ENCODE measurements at regions not wholly inside any gene's neighbourhood (a gene's known extent, or its start where the extent isn't known, plus 50 kb on each side); places are given as distances from the start of the nearest gene placed in this dataset.

GRCh38 chr9:87054999-87055686, 107.8 kb upstream of the GAS1 start:
- H3K9me3 Mint-ChIP-seq: no peaks in the 10 kb centered on the region
- no peak overlapping the region for H3K4me3 ChIP-seq (ENCODE audit: low read length)
- no peaks in the 10 kb centered on the region for H3K27me3 ChIP-seq (ENCODE audit: control insufficient read depth, insufficient read depth, low read length)
- no peak overlapping the region for H3K27ac Mint-ChIP-seq
- H3K27me3 Mint-ChIP-seq (ENCODE audit: low read depth in 2 of 2): peaks cover 24 to 36% of the 10 kb centered on the region in 2 donors
- no peak for DNase-seq
- 79% methylated on average over 1 of the region's 2 CpGs for WGBS (ENCODE audit: insufficient coverage)
- no peaks in the 10 kb centered on the region for H3K36me3 Mint-ChIP-seq
- intact Hi-C loops (cut with micrococcal nuclease): no loop called here
- ATAC-seq: no peak
- no peak overlapping the region for H3K4me3 Mint-ChIP-seq
- H3K36me3 ChIP-seq (ENCODE audit: control insufficient read depth, insufficient read depth, low read length): no peaks in the 10 kb centered on the region
- no peak for TF ChIP-seq CTCF (IDR thresholded peaks at IDR 0.05)
- no peaks in the 10 kb centered on the region for H3K4me1 ChIP-seq (ENCODE audit: control insufficient read depth, insufficient read depth, low read length)
- H3K9me3 ChIP-seq (ENCODE audit: control insufficient read depth, insufficient read depth, low read length): no peaks in the 10 kb centered on the region
- H3K27ac ChIP-seq (ENCODE audit: low read length): no peak overlapping the region
- no peaks in the 10 kb centered on the region for H3K4me1 Mint-ChIP-seq

- H3K36me3 Mint-ChIP-seq: no peaks in the 10 kb centered on the region
- intact Hi-C loops (cut with micrococcal nuclease): no loop called here
- no peak for TF ChIP-seq CTCF (IDR thresholded peaks at IDR 0.05)
- no peaks in the 10 kb centered on the region for H3K4me1 ChIP-seq (ENCODE audit: control insufficient read depth, insufficient read depth, low read length)
- no peak overlapping the region for H3K4me3 Mint-ChIP-seq
- H3K27ac Mint-ChIP-seq: no peak overlapping the region
- H3K27me3 ChIP-seq (ENCODE audit: control insufficient read depth, insufficient read depth, low read length): no peaks in the 10 kb centered on the region
- H3K27ac ChIP-seq (ENCODE audit: low read length): no peak overlapping the region
- H3K4me1 Mint-ChIP-seq: no peaks in the 10 kb centered on the region
- 91% methylated on average over 2 of the region's 2 CpGs for WGBS (ENCODE audit: insufficient coverage)
- H3K27me3 Mint-ChIP-seq (ENCODE audit: low read depth in 2 of 2): peaks cover 24 to 27% of the 10 kb centered on the region in 2 donors
- no peaks in the 10 kb centered on the region for H3K36me3 ChIP-seq (ENCODE audit: control insufficient read depth, insufficient read depth, low read length)
- no peak overlapping the region for H3K4me3 ChIP-seq (ENCODE audit: low read length)
- H3K9me3 ChIP-seq (ENCODE audit: control insufficient read depth, insufficient read depth, low read length): no peaks in the 10 kb centered on the region
- no peak for DNase-seq
- no peaks in the 10 kb centered on the region for H3K9me3 Mint-ChIP-seq
- ATAC-seq: no peak
Observed at GRCh38 chr9:87059772-87060171, 112.5 kb upstream of the GAS1 start.

GRCh38 chr9:87062746-87063145, 115.4 kb upstream of the GAS1 start:
- Mint-ChIP-seq H3K4me1 (no peaks in the 10 kb centered on the region), H3K36me3 (no peaks in the 10 kb centered on the region), H3K27me3 (ENCODE audit: low read depth in 2 of 2) (peaks cover 24 to 29% of the 10 kb centered on the region in 2 donors), H3K27ac (no peak overlapping the region), H3K9me3 (no peaks in the 10 kb centered on the region), H3K4me3 (no peak overlapping the region)
- Histone ChIP-seq H3K9me3 (ENCODE audit: control insufficient read depth, insufficient read depth, low read length) (no peaks in the 10 kb centered on the region), H3K27ac (ENCODE audit: low read length) (no peak overlapping the region), H3K4me3 (ENCODE audit: low read length) (no peak overlapping the region), H3K4me1 (ENCODE audit: control insufficient read depth, insufficient read depth, low read length) (no peaks in the 10 kb centered on the region), H3K27me3 (ENCODE audit: control insufficient read depth, insufficient read depth, low read length) (no peaks in the 10 kb centered on the region), H3K36me3 (ENCODE audit: control insufficient read depth, insufficient read depth, low read length) (no peaks in the 10 kb centered on the region)
- intact Hi-C loops (cut with micrococcal nuclease): no loop called here
- no peak for TF ChIP-seq CTCF (IDR thresholded peaks at IDR 0.05)
- ATAC-seq (no peak), DNase-seq (no peak)

GRCh38 chr9:87063246-87063645, 115.9 kb upstream of the GAS1 start:
- Mint-ChIP-seq H3K27me3 (ENCODE audit: low read depth in 2 of 2) (peaks cover 19 to 25% of the 10 kb centered on the region in 2 donors), H3K9me3 (no peaks in the 10 kb centered on the region)

More at GRCh38 chr9:87063246-87063645, 115.9 kb upstream of the GAS1 start:
- Histone ChIP-seq H3K4me1 (ENCODE audit: control insufficient read depth, insufficient read depth, low read length) (no peaks in the 10 kb centered on the region), H3K4me3 (ENCODE audit: low read length) (no peak overlapping the region), H3K36me3 (ENCODE audit: control insufficient read depth, insufficient read depth, low read length) (no peaks in the 10 kb centered on the region), H3K27ac (ENCODE audit: low read length) (no peak overlapping the region), H3K9me3 (ENCODE audit: control insufficient read depth, insufficient read depth, low read length) (no peaks in the 10 kb centered on the region), H3K27me3 (ENCODE audit: control insufficient read depth, insufficient read depth, low read length) (no peaks in the 10 kb centered on the region)
- H3K4me3 Mint-ChIP-seq: no peak overlapping the region
- no peak for TF ChIP-seq CTCF (IDR thresholded peaks at IDR 0.05)
- H3K4me1 Mint-ChIP-seq: no peaks in the 10 kb centered on the region
- ATAC-seq (no peak), DNase-seq (no peak)
- 92% methylated on average over 3 of the region's 3 CpGs for WGBS (ENCODE audit: insufficient coverage)
- H3K36me3 Mint-ChIP-seq: no peaks in the 10 kb centered on the region
- no peak overlapping the region for H3K27ac Mint-ChIP-seq
- intact Hi-C loops (cut with micrococcal nuclease): no loop called here
